ENCODE measurements at regions not wholly inside any gene's neighbourhood (a gene's known extent, or its start where the extent isn't known, plus 50 kb on each side); places are given as distances from the start of the nearest gene placed in this dataset.

DNA sequence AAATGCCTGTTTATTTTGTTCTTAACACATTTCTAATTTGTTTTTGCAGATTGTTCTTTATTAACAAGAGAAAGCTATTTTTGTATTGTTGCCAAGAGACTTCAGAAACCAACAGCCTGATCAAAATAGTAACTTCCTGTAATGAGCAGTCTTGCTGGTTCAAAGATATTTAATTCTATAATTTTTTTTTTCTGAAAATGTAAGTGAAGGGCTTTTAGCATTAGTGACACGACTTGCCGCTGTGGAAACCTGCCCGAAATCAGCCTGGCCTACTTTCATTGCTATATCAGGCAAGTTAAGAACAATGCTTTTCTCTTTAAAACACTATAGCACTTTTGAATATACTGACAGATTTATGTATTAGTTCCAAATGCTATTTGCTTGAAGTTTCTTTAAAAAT lies 374.3 kb downstream of the EFNB2 start:
- no peak for DNase-seq

DNA sequence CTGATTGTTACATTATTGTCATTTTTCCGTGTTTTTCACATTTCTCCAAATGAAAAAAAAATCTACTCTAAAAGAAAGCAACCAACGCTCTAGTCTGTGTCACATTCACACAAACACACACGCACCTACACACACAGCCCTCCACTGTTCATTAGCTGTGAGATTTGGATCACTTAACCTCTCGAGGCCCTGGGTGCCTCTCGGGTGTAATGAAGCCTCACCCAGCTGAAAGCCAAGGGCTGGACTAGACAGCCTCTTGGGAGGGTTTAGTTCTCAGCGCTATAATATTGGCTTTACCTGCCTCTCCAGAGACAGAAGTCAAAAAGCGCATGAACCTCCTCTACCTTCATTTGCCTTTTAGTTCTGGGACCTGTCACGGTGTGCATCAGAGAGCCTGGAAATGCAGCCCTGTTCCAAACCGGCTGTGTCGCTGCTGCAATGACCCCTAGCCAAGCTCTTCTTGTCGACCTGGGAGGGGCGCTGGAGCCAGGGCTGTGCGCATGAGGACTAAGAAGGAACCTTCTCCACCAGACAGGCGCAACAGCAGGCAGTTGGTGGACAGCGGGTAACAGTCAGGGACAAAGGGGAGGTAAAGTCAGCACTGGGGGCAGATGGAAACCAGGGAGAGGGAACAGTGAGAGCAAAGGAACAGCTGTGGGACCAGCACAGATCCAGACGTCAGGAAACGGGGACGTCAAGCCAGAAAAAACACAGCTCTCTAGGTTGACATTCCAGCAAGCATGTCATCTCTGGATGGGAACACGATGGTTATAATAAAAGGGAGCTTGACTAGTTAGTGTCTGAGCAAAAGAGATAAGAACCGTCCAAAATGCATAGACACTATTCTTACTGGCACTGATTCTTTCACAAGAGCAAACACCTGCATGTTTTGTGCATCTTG lies 375.9 kb downstream of the EFNB2 start:
- no peak for DNase-seq

DNA sequence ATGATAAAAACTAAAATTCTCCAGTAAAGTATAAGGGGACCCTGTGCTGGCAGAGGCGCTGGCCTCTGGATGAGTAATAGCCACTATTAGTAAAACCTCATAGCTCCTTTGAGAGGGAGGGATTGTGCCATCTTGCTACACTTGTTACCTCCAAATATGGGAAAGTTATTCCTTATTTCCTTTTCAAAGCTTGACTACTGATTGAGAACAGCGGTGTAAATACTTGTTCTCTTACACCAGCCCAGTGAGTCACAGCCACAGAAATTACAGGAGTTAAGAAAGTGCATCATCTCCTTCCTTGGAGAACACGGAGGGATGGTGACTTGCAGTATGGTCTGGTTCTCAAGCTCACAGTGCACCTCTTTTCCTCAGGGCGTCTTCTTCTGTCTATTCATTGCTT lies 379.0 kb downstream of the EFNB2 start:
- DNase-seq = no peak

DNA sequence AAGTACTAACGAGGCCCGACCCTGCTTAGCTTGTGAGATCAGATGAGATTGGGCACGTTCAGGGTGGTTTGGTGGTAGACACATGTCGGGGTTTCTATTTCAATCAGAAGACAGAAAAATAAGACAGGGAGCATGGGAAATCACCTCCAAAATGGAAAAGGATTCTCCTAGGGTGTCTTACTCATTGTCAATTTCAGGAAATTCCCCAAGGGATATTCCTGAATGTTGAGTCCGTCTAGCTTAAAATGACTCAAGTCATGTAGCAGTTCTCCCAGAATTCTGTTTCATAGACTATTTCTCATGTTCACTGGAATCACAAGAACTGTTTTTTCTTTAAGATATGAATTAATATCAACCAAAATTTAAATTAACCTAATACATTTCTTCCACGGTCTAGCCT lies 380.1 kb downstream of the EFNB2 start:
- no peak for DNase-seq

DNA sequence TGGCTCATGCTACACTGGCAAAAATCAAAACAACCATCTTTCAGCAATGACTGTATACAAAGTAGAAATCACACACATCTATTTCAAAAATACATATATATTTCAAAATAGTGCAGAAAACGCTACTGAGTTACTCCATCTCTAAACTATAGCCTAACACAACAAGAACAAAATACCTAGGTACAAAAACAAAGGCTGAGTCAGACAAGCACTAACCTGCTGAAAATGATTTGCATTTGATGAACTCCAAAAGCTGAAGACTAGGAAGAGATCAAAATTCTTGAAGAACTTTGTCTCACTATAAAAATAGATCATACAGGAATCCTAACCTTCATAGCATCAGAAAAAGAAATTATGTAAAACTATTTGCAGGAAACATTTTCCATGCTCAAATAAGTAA lies 381.6 kb downstream of the EFNB2 start:
- DNase-seq = no peak

DNA sequence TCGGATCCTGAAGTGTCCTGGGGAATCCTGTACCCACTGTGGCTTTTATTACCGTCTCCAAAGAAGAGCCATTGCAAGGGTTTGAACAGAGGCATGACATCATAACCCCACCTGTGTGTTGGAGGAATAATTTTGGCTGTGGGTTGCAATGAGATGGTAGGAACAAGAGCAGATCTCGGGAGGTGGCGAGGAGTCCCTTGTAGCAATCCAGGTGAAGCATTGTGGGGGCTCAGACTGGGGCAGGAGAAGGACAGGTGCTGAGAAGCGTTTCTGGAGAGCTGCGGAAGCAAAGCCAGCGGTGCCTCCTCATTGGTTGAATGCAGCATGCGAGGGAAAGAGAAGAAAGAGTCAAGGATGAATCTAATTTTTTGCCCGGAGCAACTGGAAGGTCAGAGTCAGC lies 382.4 kb downstream of the EFNB2 start:
- no peak for DNase-seq

DNA sequence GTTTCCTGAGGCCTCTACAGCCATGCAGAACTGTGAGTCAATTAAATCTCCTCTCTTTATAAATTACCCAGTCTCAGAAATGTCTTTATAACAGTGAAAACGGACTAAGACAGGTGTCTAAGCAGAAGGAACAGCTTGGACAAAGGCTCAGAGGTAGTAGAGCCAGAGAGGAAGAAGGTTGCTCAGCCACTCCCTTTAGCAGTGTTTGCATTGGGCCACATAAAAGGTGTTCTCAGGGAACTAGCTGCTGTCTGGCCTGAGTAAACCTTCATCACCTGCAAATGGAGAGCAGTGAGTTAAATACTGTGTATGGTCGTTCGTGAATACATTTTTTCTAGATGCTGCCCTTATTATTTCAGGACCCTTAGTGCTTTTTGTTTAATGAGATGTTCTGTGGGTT lies 383.4 kb downstream of the EFNB2 start:
- no peak for DNase-seq

DNA sequence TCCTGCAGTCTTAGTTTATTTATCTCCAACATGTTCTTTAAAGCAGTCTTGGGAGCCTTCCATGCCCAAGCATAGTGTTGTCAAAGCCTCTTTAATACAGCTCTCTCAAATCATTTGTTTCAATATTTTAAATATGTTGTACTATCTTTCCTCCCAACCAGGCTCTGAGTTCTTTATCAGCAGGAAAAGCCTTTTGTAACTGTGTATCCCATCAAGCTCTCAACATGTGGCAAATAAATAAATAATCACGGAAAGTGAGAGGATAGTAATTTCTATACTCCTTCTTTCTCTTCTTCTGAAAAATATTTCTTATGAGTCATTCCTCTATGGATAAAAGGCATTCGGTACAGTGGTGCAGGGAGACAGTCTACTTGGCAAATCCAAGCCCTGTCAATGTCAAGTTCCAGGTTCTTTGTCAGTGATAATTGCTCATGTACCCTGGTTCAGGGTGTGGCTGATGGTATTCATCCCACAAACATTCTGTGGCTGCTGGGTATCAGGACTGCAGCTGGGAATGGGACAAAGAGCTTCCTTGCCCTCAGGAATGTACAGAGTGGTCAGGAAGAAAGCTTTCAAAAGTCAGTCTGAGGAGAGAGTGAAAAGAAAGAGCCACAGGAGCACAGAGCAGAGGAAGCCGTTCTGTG lies 384.3 kb downstream of the EFNB2 start:
- no peak for DNase-seq

DNA sequence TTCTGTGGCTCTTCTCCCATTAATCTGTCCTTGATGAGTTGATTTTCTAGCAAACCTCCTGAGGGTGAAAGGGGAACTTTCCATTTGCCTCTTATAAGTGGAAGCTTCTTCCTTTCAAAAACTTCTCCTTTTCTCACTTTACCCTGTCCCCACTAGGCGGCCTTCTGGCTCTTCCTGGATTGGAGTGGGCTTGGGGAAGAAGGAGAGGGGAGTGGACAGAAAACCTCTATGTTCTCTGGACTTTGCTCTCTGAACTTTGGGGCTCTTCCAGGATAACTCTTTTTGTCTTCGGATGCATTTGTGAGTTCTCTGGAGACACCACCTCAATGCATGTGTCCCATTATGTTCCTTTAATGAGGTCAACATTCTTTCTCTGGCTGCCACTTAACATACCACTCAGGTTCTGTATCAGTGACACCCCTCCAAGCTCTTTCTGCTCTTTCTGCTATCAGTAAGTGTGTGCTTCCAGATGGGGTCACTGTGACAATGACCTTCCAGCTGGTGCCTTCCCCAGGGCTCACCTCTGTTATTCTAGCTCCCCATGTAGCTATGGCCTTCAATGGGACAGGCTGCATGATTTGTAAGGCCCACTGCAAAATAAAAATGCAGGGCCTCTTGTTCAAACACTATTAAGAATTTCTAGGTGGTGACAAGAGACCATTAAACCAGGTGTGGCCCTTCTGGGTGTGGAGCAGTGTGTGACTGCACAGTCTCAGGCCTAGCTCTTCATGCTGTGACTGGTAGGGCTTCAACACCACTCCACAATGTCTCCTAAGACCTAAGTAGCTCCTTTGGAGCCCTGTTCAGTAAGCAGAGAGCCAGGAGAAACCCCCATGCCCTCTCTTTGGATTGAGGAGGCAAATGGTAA lies 389.2 kb downstream of the EFNB2 start:
- no peak for DNase-seq

DNA sequence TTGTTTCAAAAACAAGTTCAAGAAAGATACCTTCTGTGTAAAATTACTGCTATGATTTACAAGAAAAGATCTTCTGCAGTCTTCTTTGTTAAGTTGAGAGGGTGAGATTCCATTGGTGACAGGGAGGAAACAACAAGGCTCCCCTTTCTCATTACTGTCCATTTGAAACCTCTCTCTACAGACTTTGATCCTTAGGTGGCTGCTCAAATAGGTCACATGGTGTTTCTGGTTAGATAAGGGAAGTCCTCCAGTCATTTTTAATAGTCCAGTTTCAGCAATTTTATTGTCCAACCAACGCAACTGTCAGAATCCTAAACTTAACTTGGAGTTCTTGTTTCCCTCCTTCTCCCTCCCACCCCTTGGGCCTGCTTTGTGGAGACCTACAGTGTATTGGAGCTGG lies 390.4 kb downstream of the EFNB2 start:
- no peak for DNase-seq

DNA sequence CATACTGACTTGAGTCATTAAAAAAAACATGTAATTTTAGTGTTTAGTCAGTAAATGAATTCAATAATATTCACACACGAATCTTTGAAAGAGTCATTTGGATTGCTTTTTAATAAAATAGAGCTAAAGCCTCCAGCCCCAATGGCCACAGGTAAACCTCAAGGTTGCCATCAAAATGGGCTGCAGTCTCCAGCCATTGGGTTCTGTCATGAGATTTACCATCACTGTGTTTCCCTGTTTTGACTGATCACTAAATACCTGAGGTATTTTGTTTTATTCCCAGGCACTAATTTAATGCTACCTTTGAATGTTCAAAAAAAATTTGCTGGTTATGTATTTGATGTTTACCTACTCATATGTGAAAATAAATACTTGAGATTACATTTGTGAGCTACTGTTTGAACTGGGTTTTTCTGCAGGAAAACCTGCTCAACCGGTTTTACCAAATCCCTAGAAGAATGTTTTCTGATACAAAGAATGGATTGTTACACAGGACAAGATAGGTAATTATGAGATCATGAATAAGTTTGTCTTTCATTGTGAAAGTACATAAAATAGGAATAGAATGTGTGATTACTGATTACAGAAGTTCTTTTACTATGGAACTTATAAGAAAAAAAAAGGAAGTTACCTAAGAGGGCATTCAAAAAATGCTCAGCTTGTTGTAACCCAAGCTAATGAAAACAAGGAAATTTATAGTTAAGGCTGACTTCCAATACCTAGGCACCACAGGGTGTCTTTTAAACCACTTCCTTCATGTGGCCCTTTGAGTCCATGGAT lies 391.3 kb downstream of the EFNB2 start:
- DNase-seq = no peak

DNA sequence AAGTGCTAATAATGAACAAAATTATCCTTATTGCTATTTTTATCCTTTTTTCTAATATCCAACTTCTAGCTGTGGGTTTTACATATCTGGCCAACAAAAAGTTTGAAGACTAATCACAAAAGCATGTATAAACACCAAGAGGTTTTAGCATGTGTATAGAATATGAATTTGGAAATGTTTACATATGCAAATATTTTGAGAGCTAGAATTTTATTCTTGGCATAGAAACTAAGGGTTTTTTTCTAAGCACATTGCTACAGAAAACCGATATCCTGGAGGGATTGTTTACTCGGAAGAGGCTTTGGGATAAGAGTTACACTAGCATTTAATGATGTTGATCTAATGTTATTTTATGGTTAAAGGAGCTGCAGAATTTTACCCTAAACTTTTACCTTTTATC lies 392.1 kb downstream of the EFNB2 start:
- DNase-seq = no peak

DNA sequence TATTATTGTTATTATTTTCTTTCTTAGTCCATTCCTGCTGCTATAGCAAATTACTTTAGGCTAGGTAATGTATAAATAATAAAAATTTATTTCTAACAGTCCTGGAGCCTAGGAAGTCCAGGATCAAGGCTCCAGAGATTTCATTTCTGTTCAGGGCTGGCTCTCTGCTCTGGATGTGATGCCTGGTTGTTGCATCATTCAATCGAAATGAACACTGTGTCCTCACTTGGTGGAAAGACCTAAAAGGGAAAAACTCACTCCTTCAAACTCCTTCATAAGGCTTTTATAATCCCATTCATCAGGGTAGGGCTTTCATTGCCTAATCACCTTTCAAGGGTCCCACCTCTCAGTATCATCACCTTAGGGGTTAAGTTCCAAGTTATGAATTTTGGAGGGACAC lies 395.0 kb downstream of the EFNB2 start:
- DNase-seq = no peak

DNA sequence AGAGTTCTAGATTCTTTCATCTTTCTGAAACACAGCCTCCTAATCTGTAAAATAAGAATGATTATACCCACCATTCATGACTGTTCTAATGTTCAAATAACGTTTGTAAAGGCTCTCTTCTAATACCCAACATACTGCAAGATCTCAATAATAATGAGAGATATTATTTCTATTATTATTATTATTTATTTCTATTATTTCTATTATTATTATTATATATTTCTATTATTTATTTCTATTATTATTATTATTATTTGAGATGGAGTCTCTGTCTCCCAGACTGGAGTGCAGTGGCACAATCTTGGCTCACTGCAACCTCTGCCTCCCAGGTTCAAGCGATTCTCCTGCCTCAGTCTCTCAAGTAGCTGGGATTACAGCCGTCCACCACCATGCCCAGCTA lies 395.5 kb downstream of the EFNB2 start:
- no peak for DNase-seq

DNA sequence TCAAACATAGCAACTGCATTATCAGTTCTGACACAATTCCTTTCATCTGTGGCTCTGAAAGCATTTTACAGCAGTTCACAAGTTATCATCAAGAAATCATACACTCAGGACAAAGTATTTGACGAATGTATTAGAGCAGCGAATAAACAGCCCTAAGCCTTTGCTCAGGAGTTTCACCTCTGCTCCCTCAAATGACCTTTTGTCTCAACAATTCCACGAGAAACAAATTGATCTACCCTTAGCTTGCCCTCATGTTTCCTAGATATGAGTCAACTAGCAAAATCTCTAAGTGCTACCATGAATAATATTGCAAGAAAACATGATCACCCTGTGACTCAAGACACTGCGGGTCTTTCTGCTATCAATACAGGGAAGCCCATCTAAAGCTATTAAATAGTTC lies 396.1 kb downstream of the EFNB2 start:
- DNase-seq = no peak

DNA sequence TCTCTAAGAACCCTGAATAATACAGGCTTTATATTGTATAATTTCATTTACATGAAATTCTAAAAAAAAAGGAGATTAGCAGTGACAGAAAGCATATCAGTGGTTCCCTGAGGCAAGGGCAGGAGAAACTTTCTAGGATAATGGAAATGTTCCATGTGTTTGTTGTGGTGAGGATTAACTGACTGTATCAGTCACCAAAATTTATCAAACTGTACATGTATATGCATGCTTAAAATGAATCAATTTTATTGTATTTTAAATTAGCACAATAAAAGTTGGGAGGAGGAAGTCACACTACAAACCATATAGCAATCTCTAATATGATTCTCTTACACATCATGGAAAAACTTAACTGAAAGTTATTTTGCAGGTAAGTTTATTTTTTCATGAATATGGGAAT lies 396.8 kb downstream of the EFNB2 start:
- DNase-seq = no peak

DNA sequence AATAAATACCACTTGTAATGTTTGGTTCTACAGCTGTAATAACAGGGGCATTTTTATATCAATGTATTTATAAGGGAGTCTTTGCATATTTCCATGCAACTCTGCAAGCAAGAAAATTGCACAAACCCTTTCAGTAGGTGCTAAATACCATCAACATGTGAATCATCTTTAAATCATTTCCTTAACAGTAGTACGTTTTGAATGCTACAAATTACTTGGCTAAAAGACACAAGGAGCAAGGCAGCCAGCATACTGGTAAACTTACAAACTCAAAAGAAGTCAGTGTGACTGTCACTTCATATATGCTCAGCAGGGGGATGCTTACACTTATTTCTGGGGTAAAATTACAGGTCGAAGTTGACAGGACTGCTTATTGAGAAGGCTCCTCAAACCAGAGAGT lies 402.4 kb downstream of the EFNB2 start:
- DNase-seq = no peak

DNA sequence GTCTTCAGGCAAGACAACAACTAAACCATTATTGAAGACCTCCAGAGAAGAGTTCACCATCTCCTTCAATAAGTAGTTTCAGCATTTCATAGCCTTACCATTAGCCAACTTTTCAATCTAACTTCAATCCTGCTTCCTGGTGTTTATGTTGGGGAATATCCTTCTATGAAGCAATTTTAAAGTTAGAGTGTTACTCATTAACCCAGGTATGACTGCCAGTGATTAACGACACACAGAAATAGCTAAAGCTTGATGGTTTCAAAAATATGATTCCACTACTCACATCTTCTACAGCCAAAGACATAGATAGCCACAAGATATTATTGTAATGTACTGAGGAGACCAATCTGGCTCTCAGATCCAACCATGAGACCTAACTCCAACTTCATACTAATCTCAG lies 403.2 kb downstream of the EFNB2 start:
- DNase-seq = no peak

DNA sequence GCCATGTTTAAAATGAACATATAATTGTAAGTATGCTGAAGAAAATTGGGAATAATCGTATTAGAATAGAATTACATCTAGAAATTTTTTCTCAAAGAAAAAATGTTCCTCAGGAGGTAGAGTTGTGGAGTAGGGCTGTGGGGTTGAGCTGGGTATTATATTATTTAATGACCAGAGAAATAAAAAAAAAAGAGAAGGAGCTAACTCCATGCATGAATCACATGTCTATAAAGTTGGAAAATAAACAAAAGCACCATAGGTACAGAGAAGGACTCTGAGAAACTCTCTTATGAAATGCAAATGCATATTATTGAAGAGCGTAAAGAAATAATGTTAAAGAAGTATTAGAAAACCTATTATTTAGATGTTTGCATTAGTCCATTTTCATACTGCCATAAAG lies 405.5 kb downstream of the EFNB2 start:
- no peak for DNase-seq

DNA sequence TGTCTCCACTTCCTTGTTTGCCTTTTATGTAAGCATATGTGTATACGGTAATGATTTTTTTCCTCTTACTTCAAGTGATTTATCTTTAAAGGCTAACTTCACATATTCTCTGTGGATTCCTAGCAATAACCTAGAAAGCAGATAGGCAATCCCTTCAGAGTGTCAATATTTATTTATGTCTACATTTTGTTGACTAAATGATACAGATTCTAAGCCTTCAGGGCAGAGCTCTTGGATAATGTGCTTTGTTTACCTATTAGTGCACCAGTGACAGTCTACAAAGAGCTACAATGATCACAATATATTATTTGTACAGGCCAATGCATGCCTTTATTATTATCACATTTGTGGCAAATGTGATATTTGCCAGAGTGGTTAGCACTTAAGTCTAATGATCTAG lies 406.2 kb downstream of the EFNB2 start:
- DNase-seq = no peak

DNA sequence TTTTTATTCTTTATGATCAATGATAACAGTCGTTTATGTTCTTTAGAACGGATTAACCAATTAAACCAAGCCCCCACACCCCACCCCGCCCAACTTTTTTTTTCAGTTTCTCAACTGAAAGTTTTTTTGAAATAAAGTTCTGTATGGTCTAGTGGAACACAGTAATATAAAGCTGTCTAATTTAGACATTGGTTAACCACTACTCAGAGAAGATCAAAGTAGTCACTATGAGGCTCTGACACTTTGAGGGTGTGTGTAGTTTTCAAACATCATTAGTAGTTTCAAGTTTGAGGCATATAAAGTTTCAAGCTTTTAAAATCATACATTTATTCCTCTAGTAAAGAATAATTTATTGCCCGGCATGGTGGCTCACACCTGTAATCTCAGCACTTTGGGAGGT lies 413.2 kb downstream of the EFNB2 start:
- DNase-seq = no peak

DNA sequence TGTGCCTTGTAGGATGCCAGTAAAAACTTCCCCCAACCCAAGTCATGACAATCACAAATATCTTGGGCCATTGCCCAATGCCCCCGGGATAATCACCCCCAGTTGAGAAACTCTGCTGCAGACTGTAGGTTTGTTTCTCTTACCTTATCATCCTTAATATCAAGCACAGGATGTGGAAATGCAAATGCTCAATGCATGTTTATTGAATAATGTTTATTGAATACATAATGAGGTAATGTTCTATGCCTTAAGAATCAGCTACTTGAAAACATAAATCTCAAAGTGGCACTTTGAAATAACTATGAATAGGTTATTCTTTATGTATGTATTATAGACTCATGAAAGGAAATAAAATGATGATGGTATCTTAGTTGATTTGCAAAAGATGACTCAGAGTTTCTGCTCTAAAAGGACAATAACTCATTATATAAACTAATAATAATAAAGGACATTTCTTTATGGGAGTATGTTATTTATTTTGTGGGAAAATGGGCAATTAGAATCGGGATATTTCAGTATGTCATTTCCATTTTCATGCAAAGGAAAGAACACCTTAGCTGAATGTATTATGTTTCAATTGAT lies 414.2 kb downstream of the EFNB2 start:
- no peak for DNase-seq

DNA sequence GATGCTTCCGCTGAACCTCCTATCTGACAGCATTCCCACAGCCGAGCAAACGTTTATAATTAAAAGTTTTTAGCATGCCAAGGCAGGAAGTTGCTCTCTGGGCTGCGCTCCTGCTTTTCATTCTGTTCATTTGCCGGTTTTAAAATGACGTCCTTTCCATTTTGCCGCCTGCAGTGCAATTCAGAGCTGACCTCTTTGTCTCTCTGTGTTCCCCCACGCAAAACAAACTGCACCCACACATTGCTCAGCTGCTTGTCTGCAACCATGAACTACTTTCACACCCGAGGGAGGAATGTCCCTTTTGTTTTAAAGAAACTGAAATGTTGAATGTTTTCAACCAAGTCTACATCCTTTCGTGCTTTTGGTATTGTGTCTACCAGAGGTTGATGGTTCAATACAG lies 416.5 kb downstream of the EFNB2 start:
- DNase-seq = no peak
